ENCODE measurements at regions not wholly inside any gene's neighbourhood (a gene's known extent, or its start where the extent isn't known, plus 50 kb on each side); places are given as distances from the start of the nearest gene placed in this dataset.

DNA sequence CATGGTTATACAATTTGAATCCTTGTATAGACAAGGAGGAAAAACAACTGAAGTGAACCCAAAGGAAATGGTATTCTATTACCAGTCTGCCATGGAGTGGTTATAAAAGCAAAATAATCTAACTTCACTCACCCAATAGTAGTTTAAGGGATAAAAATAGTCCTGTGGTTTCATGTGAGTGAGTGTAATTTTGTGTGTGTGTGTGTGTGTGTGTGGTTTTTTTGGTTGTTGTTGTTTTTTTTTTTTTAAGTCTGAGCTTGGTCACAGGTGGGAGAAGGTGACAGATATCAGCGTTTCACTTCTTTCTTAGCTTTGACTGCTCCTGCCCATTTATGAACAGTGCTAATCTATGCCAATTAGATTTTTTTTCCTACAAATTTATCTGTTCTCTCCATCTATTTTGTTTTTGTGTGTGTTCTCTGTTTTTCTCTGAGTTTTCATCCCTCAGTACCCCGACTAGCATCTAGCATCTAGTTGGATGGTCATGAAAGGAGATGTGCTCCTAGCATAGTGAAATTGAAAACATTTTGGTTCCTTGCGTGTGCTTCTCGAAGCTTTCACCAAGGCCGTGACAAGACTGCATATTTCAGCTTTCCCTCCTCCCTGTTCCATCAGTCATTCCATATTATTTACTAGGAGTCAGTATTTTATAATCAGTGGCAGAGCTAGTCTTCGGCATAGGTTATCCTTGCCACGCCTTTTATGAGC, 200.1 kb upstream of the DTNA start:
- FAIRE-seq (no peak), DNase-seq (ENCODE audit: low read depth in 1 of 2, low spot score in 2 of 2) (no peak)
- H2BK15ac ChIP-seq (ENCODE audit: low read length): no peak overlapping the region
- H2AK5ac ChIP-seq (ENCODE audit: low read depth, low read length): 0 out of 2 replicates have a peak overlapping the region, but pooled peaks have one; percentile 46
- ChIA-PET CTCF (ENCODE audit: partially characterized antibody) (interaction anchor here (0.6 to 1.8 kb wide), 8 partner anchors 18 to 638 kb away, joined by 3 to 6 read pairs (median 3); no protein-coding TSS in a partner anchor), POLR2A (ENCODE audit: partially characterized antibody) (no interaction called here)
- H2BK20ac ChIP-seq (ENCODE audit: low read length): no peak overlapping the region
- H3K79me2 ChIP-seq (ENCODE audit: control insufficient read depth in 1 of 2, insufficient read depth in 2 of 2, low read length in 2 of 2): peaks cover 0 to 9% of the 10 kb centered on the region in 2 experiments; a peak in 1 of 4 replicates
- no peak overlapping the region for H3K56ac ChIP-seq (replicated peaks; ENCODE audit: insufficient read length, low read depth, low read length)
- H2BK12ac ChIP-seq (ENCODE audit: low read depth, low read length): no peak overlapping the region
- H3K9ac ChIP-seq (replicated peaks in 1 of 4; ENCODE audit: extremely low read depth in 1 of 4, low read depth in 3 of 4, low read length in 3 of 4): no peak overlapping the region
- no peak overlapping the region for H3K4me2 ChIP-seq (ENCODE audit: insufficient read depth in 1 of 2, low read depth in 2 of 2, low read length in 2 of 2)
- no peak overlapping the region for H2AFZ ChIP-seq (ENCODE audit: low read length)
- no peak overlapping the region for H4K91ac ChIP-seq (replicated peaks; ENCODE audit: insufficient read length, low read length)
- no peak overlapping the region for H3K4ac ChIP-seq (replicated peaks; ENCODE audit: insufficient read length, low read depth, low read length)
- H3K23ac ChIP-seq (ENCODE audit: insufficient read length): no peak overlapping the region
- H3K4me3 ChIP-seq (ENCODE audit: extremely low read depth in 1 of 4, insufficient read depth in 2 of 4, low read depth in 3 of 4, low read length in 4 of 4): no peak overlapping the region
- 94% methylated on average over 7 of the region's 7 CpGs; no CpG with 5 or more reads in 1 of the 2 experiments for WGBS, 2 experiments (ENCODE audit: extremely low coverage in 1 of 2, insufficient coverage in 1 of 2, insufficient read length in 1 of 2, insufficient replicate concordance in 2 of 2, low coverage in 1 of 2, low lambda C conversion rate in 2 of 2, missing lambda C conversion rate in 1 of 2)
- no peak overlapping the region for H2BK5ac ChIP-seq (ENCODE audit: low read depth, low read length)
- H4K8ac ChIP-seq (ENCODE audit: extremely low read depth, insufficient read depth, low read length): no peak overlapping the region
- H3K27me3 ChIP-seq (replicated peaks in 1 of 4; ENCODE audit: control insufficient read depth in 3 of 4, extremely low read depth in 1 of 4, insufficient read depth in 3 of 4, low read length in 3 of 4): no peaks in the 10 kb centered on the region
- H3K27ac ChIP-seq (ENCODE audit: low read depth, low read length): no peak overlapping the region
- H2BK120ac ChIP-seq (replicated peaks; ENCODE audit: low read depth, low read length): no peak overlapping the region
- no peak overlapping the region for H3K14ac ChIP-seq (ENCODE audit: insufficient read length)
- H4K5ac ChIP-seq (ENCODE audit: insufficient read length, low read depth, low read length): no peak overlapping the region
- H3K23me2 ChIP-seq (ENCODE audit: low read depth, low read length): no peaks in the 10 kb centered on the region
- H3K4me1 ChIP-seq (replicated peaks in 1 of 4; ENCODE audit: control insufficient read depth in 3 of 4, insufficient read depth in 4 of 4, low read length in 3 of 4): peaks cover 0 to 10% (median 5%) of the 10 kb centered on the region in 4 experiments; a peak in 3 of 7 replicates
- no peak overlapping the region for H3K18ac ChIP-seq (ENCODE audit: extremely low read depth, low read length)
- peaks cover 0 to 6% of the 10 kb centered on the region in 2 experiments; a peak in 1 of 4 replicates for H3K9me3 ChIP-seq (ENCODE audit: insufficient read depth in 2 of 2, low read depth in 1 of 2, low read length in 1 of 2)
- H3K36me3 ChIP-seq (ENCODE audit: control insufficient read depth in 2 of 4, insufficient read depth in 4 of 4, low read length in 3 of 4): no peaks in the 10 kb centered on the region; a peak in 1 of 8 replicates
- H4K20me1 ChIP-seq (replicated peaks in 1 of 2; ENCODE audit: control insufficient read depth in 1 of 2, insufficient read depth in 2 of 2, low read length in 2 of 2): no peaks in the 10 kb centered on the region
- no peaks in the 10 kb centered on the region for H3K79me1 ChIP-seq (ENCODE audit: low read depth, low read length)
- no peak for TF ChIP-seq JUN (IDR thresholded peaks at IDR 0.05; ENCODE audit: low read depth, low read length)
- TF ChIP-seq BACH1 (IDR thresholded peaks at IDR 0.05; ENCODE audit: low read length): no peak
- TF ChIP-seq SIN3A (conservative IDR thresholded peaks at IDR 0.05 in 1 of 2, IDR thresholded peaks at IDR 0.05 in 1 of 2; ENCODE audit: low read depth in 1 of 2, low read length in 2 of 2): no peak
- TF ChIP-seq POLR2A (IDR thresholded peaks at IDR 0.05; ENCODE audit: control extremely low read depth in 1 of 2, low read depth in 2 of 2, low read length in 2 of 2): no peak
- no peak for TF ChIP-seq KDM5A (IDR thresholded peaks at IDR 0.05; ENCODE audit: low read length)
- TF ChIP-seq CBX8 (IDR thresholded peaks at IDR 0.05; ENCODE audit: borderline replicate concordance, low read depth, low read length): no peak
- TF ChIP-seq BRCA1 (IDR thresholded peaks at IDR 0.05; ENCODE audit: low read depth, low read length): no peak
- no peak for TF ChIP-seq SUZ12 (IDR thresholded peaks at IDR 0.05; ENCODE audit: low read length)
- TF ChIP-seq NANOG (IDR thresholded peaks at IDR 0.05; ENCODE audit: insufficient read depth, low read depth, low read length, poor library complexity, severe bottlenecking): no peak
- no peak for TF ChIP-seq EP300 (IDR thresholded peaks at IDR 0.05; ENCODE audit: borderline replicate concordance in 1 of 2, low read depth in 2 of 2, low read length in 2 of 2)
- TF ChIP-seq FOSL1 (IDR thresholded peaks at IDR 0.05; ENCODE audit: insufficient read depth, low read depth, low read length): no peak
- TF ChIP-seq SP4 (IDR thresholded peaks at IDR 0.05; ENCODE audit: low read length): no peak
- TF ChIP-seq POU5F1 (IDR thresholded peaks at IDR 0.05; ENCODE audit: low read depth, low read length): no peak
